IPS-NIHi7 (cell line): ENCODE measurements at regions not wholly inside any gene's neighbourhood (a gene's known extent, or its start where the extent isn't known, plus 50 kb on each side); places are given as distances from the start of the nearest gene placed in this dataset.
"Not testable (repeated sequence)": the region's sequence is repeated elsewhere in the genome, so short reads cannot be mapped to it uniquely, and the experiment has no call there.

ENCODE experiments used
- DNase-seq: peaks from one replicate; pipeline ENCODE4 v3.0.0; 2012; ENCODE audit warnings: mixed read lengths; ENCODE audit errors: extremely low spot score

- DNase-seq = not testable (repeated sequence)
Observed at GRCh38 chr6:57860481-57861315, 543.3 kb downstream of the PRIM2 start.

DNA sequence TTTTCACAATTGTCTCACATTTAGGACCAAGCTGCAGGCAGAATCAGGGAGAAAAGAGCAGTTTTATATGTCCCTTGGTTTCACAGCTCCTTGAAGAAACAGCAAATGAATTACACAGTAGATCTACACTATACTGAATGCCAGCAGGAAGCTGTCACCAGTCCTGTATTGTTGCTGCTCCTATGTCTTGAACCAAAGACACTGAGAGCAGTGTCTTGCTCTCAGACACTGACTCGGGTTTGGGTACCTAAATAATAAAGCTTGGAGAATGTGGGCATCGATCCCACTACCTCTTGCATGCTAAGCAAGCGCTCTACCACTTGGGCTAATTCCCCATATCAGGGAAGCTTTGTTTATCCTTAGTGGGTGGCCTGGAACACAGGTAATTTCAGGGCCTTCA lies 552.7 kb downstream of the PRIM2 start:
- not testable (repeated sequence) for DNase-seq

DNA sequence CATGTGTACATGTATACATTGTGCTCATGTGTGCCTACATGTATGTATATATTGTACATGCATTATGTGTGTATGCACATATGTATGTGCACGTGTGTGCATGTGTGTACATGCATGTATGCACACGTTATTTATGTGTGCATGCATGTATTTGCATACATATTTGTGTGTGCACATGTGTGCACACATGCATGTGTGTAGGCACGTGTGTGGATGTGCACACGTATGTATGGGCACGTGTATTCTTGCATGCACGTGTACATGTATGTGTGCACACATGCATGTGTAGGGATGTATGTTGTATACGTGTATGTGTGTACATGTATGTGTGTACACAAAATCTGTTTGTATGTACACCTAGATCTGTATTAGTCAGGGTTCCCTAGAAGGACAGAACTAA lies 556.0 kb downstream of the PRIM2 start:
- DNase-seq = not testable (repeated sequence)

GRCh38 chr6:57876659-57877058 lies 559.2 kb downstream of the PRIM2 start:
- not testable (repeated sequence) for DNase-seq

GRCh38 chr6:57877729-57878128 lies 560.3 kb downstream of the PRIM2 start:
- not testable (repeated sequence) for DNase-seq

DNA sequence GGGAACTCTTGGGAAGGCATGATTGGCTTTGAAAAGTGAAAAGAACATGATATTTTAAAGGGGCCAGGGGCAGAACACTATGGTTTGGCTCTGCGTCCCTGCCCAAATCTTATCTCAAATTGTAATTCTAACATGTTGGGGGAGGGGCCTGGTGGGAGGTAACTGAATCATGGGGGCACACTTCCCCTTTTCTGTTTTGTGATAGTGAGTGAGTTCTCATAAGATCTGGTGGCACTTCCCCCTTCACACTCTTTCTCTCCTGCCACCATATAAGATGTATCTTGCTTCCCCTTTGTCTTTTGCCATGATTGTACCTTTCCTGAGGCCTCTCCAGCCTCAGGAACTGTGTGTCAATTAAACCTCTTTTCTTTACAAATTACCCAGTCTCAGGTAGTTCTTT lies 561.4 kb downstream of the PRIM2 start:
- not testable (repeated sequence) for DNase-seq

DNA sequence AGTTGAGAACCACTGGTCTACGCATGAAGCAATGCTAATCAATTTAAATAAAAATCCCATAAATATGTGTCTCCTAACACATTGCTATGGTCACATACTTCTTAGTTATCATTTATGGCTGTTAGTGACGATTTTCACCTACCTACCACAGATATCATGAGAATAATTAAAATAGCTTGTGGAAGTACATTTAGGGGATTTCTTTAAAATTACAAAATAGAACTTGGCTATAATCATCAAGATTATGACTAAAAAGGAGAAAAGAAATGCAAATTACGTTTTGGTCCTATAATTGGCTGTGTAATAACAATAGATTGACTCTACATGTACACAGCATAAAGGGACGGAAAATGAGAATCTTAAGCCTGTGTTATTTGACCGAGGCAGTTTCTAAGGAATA lies 581.4 kb downstream of the PRIM2 start:
- not testable (repeated sequence) for DNase-seq

DNA sequence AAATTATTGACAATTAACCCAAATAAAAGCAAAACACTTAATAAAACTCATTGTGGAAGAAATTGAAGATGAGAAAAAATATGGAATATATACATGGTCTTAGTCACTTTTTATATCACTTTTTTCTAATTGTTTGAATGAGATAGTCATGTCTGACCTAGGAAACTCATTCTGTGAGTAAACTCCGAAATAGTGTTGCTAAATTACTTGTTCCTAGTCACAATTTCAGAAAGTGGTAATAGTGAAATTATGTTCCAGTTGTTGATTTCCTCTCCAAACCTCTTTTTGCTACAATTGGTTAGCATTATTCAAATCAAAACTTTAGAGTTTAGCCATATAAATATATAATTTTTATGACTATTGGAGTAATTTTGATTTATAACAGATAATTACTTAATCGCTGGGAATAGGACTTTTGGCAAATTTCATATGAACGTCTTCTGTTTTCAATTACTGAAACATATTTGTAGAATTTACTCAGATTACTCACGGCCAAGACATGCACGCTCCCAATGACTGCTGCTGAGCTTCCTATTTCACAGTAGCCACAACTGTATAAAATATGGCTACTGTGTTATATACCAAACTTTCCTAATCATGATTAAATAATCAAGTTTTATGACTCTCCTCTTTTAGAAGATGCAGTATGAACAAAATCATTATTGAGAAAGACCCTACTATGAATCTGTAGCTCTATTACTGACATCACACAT lies 583.4 kb downstream of the PRIM2 start:
- DNase-seq = not testable (repeated sequence)

DNA sequence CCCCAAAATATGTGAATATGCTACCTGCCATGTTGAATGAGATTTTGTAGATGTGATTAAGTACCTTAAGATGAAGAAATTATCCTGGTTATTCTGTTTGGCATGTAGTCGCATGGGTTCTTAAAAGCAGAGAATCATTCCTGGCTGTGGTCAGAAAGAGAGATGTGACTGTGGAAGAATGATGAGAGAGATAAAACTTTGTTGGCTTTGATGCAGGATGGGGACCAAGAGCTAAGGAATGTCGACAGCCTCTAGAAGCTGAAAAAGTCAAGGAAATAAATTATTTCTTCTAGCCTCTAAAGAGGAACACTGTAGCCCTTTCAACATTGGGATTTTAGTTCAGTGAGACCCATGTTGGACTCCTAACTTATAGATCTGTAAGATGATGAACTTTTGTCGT lies 584.0 kb downstream of the PRIM2 start:
- not testable (repeated sequence) for DNase-seq

- DNase-seq = not testable (repeated sequence)
Observed at GRCh38 chr6:57904356-57904755, 586.9 kb downstream of the PRIM2 start.

DNA sequence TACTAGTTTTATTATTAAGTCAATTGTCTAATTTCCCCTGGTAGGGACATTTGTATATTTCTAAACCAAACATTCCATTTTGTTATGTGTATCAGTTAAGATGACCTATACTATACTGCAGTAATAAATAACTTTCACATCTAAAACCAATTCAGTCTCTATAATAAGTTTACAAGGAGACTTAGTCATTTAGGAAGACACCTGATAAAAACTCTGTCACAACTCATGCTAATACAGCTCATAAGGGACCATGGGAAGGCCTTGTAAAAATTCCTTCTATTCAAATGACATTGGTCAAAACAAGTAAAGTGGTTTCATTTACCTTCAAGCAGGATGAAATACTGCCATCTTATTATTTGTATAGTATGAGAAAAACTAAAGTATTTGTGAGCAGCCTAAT lies 597.9 kb downstream of the PRIM2 start:
- DNase-seq = not testable (repeated sequence)

DNA sequence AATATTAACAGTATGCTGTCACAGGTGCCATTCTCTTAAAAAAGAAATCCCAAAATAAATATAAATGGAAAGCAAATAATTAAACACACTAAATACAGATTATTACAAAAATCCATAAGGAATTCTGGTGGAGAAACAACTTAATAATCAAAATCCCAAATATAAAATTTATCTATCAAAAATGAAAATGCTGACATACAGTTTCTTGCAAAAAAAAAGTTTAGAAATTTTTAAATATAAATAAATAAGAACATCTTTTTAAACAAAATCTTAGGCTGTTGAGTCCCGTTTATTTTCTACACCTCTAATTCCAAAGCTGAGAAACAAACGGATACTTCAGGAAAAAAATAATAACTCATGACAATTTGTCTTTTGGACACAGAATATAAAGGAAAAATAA lies 625.5 kb downstream of the PRIM2 start:
- not testable (repeated sequence) for DNase-seq

DNA sequence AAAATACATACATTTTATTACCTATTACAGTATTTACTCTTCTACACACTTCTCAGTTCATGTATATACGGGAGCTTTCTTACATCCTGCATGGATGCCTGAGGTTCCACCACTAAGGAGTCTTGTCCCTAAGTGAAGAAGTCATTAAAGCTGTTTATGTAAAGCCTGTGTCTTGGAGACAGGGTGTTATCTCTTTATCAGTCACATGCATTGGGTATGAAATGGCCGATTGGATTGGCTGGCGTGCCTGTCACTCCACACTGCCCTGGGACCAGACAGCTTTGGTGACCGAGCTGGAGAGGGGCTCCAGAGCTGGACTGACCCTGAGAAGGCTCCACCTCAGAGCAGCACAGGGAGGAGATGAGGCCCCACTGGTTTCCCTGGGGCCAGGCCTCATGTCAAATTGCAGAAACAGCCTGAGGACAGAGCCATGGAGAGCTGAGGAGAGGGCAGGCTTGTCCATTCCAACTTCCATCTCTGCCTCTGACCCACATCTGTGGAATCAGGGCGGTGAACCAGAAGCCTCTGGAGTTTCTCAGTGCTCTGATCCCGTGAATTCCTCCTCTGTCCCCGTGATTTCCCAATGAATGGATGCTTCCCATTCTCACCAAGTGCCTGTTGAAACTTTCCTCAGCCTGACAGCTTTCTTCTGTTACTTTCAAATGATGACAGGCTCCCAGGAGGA lies 628.8 kb downstream of the PRIM2 start:
- not testable (repeated sequence) for DNase-seq

- not testable (repeated sequence) for DNase-seq
Observed at GRCh38 chr6:57946769-57947091, 629.3 kb downstream of the PRIM2 start.

GRCh38 chr6:57948481-57948880 lies 631.1 kb downstream of the PRIM2 start:
- DNase-seq = peak; percentile 4

DNA sequence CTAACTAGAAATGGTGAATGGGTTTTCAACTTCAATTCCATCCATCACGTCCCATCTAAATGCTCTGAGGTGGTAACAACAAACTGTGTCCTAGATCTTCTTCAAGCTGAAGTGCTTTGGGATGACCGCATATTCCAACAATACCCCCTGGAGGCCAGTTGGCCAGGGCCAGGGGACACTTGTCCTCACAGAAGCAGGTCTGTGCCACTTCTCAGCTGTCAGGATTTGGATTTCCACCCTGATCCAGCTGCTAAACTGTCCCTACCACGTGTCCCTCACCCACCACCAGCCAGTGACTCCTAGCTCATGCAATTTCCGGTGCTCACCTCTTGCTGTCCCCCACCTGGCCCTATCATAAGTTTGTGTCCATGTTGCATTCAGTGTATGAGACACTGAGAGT lies 633.0 kb downstream of the PRIM2 start:
- not testable (repeated sequence) for DNase-seq

DNA sequence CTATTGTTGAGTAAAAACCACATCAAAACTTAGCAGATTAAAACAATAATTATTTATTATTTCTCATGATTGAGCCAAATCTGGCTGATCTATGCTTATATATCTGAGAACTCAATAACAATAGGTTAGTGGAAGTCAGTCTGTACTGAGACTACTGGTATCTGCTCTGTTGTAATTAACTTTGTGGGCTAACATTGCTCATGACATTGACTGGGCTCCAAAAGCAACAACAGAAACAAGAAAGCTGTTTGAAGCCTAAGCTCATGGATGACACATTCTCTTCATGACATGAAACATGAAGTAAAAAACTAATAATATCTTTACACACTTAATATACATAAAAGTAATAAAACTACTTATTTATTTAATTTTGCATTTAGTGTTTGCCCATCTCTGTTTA lies 649.3 kb downstream of the PRIM2 start:
- not testable (repeated sequence) for DNase-seq

DNA sequence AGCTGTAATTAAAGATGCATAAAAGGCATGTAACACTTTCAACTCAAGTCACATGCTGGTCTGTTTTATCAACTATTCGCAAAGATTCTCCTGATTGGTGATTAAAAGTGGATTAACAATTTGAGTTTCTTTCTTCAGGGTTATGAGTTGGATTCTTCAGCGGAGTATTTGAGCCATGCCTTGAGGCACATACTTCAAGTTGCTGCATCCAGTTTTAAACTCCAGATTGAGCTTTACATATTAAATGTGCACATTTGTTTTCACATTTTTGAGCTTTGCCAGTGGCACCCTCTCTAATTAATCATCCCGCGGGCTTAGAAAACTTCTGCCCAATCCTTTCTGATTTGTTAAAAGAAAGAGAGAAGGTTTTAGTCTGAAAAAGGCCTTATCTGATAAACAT lies 654.5 kb downstream of the PRIM2 start:
- DNase-seq = not testable (repeated sequence)

DNA sequence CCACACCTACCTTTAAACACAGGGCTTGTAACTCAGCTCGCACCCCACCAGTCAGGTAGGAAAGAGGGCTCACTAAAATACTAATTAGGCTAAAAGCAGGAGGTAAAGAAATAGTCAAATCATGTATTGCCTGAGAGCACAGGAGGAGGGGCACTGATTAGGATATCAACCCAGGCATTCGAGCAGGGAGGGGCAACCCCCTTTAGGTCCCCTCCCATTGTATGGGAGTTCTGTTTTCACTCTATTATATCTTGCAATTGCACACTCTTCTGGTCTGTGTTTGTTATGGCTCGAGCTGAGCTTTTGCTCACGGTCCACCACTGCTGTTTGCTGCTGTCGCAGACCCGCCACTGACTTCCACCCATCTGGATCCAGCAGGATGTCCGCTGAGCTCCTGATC lies 657.2 kb downstream of the PRIM2 start:
- no peak for DNase-seq

GRCh38 chr6:57975127-57975526 lies 657.7 kb downstream of the PRIM2 start:
- not testable (repeated sequence) for DNase-seq

GRCh38 chr6:57976371-57976770 lies 658.9 kb downstream of the PRIM2 start:
- DNase-seq = not testable (repeated sequence)

- DNase-seq = not testable (repeated sequence)
Observed at GRCh38 chr6:57983603-57984002, 666.2 kb downstream of the PRIM2 start.
